ENCODE measurements at regions not wholly inside any gene's neighbourhood (a gene's known extent, or its start where the extent isn't known, plus 50 kb on each side); places are given as distances from the start of the nearest gene placed in this dataset.

- Histone ChIP-seq H3K4me3 (ENCODE audit: low read depth, low read length) (peak overlapping the region; percentile 58), H3K27ac (ENCODE audit: extremely low read depth, low read depth, low read length) (no peak overlapping the region; the same call in 1 of the 2 replicates), H3K4me1 (ENCODE audit: control insufficient read depth, insufficient read depth, low read length) (no peaks in the 10 kb centered on the region), H3K9me3 (ENCODE audit: control insufficient read depth, insufficient read depth, low read depth, low read length) (no peaks in the 10 kb centered on the region), H3K36me3 (ENCODE audit: control insufficient read depth in 2 of 2, insufficient read depth in 1 of 2, low read length in 2 of 2) (peaks cover 0 to 5% of the 10 kb centered on the region in 2 experiments; a peak in 1 of 3 replicates)
- ChIA-PET CTCF (interaction anchor here (1.3 kb wide), 1 partner anchor 120 kb away, joined by 6 read pairs; no protein-coding TSS in a partner anchor), POLR2A (no interaction called here)
- no peak for TF ChIP-seq ZNF239 (tag by site-specific recombination; IDR thresholded peaks at IDR 0.05)
- no peak for TF ChIP-seq RBAK (tag by site-specific recombination; IDR thresholded peaks at IDR 0.05)
- no peak for TF ChIP-seq ZNF837 (tag by site-specific recombination; IDR thresholded peaks at IDR 0.05)
- TF ChIP-seq BCL11A (tag by site-specific recombination; IDR thresholded peaks at IDR 0.05; ENCODE audit: low read depth), result no peak
- peak; percentile 15; the same call in 1 of the 2 replicates for TF ChIP-seq ZIC2 (tag by site-specific recombination; IDR thresholded peaks at IDR 0.05)
- TF ChIP-seq ZFHX2 (tag by site-specific recombination; conservative IDR thresholded peaks at IDR 0.05), result no peak
- TF ChIP-seq ZSCAN23 (tag by site-specific recombination; IDR thresholded peaks at IDR 0.05), result no peak
- peak; percentile 21; the same call in 1 of the 2 replicates for TF ChIP-seq ZBTB11 (tag by site-specific recombination; conservative IDR thresholded peaks at IDR 0.05; ENCODE audit: low read depth)
- TF ChIP-seq ZNF610 (tag by site-specific recombination; IDR thresholded peaks at IDR 0.05; ENCODE audit: borderline replicate concordance), result 0 out of 2 replicates have a peak, but pooled peaks have one; percentile 5
- TF ChIP-seq ZNF555 (tag by site-specific recombination; conservative IDR thresholded peaks at IDR 0.05), result no peak
- TF ChIP-seq ZNF221 (tag by site-specific recombination; IDR thresholded peaks at IDR 0.05; ENCODE audit: borderline replicate concordance), result no peak
- 0 out of 2 replicates have a peak, but pooled peaks have one; percentile 1 for TF ChIP-seq ZNF580 (tag by site-specific recombination; IDR thresholded peaks at IDR 0.05)
- TF ChIP-seq ZNF629 (tag by site-specific recombination; IDR thresholded peaks at IDR 0.05), result no peak
- TF ChIP-seq ZBTB44 (tag by site-specific recombination; IDR thresholded peaks at IDR 0.05), result 0 out of 2 replicates have a peak, but pooled peaks have one; percentile 4
- TF ChIP-seq ZSCAN5A (tag by site-specific recombination; IDR thresholded peaks at IDR 0.05), result no peak
- TF ChIP-seq MEIS1 (CRISPR knock-in tag; IDR thresholded peaks at IDR 0.05; ENCODE audit: borderline replicate concordance), result no peak
Observed at GRCh38 chr7:131108212-131108940, 219.3 kb upstream of the MKLN1 start.

Data from HEK293 (cell line).